Aorta (tissue), 5 donors: ENCODE measurements at regions not wholly inside any gene's neighbourhood (a gene's known extent, or its start where the extent isn't known, plus 50 kb on each side); places are given as distances from the start of the nearest gene placed in this dataset.

Experiments used
- ATAC-seq: fragments of 200-7000 bp; cut with Tn5 transposase; one replicate; pipeline ENCODE4 v1.9.1; 2022; ENCODE audit warnings: moderate library complexity; ENCODE audit not compliant: low FRiP score
- DNase-seq, 2 donors: peaks; one replicate each; pipeline ENCODE4 v3.0.0-alpha.2; 2020
- H3K27ac ChIP-seq, 2 donors: one replicate each; pipeline ENCODE4 v1.5.1; 2013; ENCODE audit warnings: low read length in 2 of 2, mild to moderate bottlenecking in 2 of 2, moderate library complexity in 2 of 2, control low read depth in 1 of 2, inconsistent platforms in 1 of 2, low read depth in 1 of 2
- H3K27me3 ChIP-seq, 2 donors: one replicate each; pipeline ENCODE4 v1.6.1; 2013; ENCODE audit warnings: control low read depth in 1 of 2, low read length in 1 of 2, mild to moderate bottlenecking in 1 of 2, moderate library complexity in 1 of 2; ENCODE audit not compliant: insufficient read depth in 2 of 2, control insufficient read depth in 1 of 2
- H3K36me3 ChIP-seq, 2 donors: one replicate each; pipeline ENCODE4 v1.6.1; 2013; ENCODE audit warnings: control low read depth in 1 of 2, low read length in 1 of 2, mild to moderate bottlenecking in 1 of 2; ENCODE audit not compliant: insufficient read depth in 2 of 2, control insufficient read depth in 1 of 2
- H3K4me1 ChIP-seq, 2 donors: one replicate each; pipeline ENCODE4 v1.6.1; 2013; ENCODE audit warnings: low read length in 2 of 2, control low read depth in 1 of 2, mild to moderate bottlenecking in 1 of 2, moderate library complexity in 1 of 2; ENCODE audit not compliant: insufficient read depth in 2 of 2, control insufficient read depth in 1 of 2
- H3K4me3 ChIP-seq, 2 donors: one replicate each; pipeline ENCODE4 v1.5.1; 2013; ENCODE audit warnings: low read length in 2 of 2, control low read depth in 1 of 2, mild to moderate bottlenecking in 1 of 2
- H3K9me3 ChIP-seq: one replicate; pipeline ENCODE4 v1.6.1; 2013; ENCODE audit warnings: mild to moderate bottlenecking, low read length; ENCODE audit not compliant: control insufficient read depth
- WGBS, 2 donors: extraction: QIAGEN DNeasy Blood & Tissue Kit; methylation state at CpG; one replicate each; pipeline ENCODE4 v1.1.7; 2013; 5-methylcytosine and 5-hydroxymethylcytosine counted together
- intact Hi-C, 2 donors: fragments of 100-400 bp; cut with DNase I; formaldehyde crosslinking; loops; one replicate each; pipeline versions ENCODE4 v1.14.2 to v1.15.0; 2022
- donor health status: healthy with polysubstance abuse.
- donor health status: Bipolar disorder and iron deficiency.
- donor health status: DM: no; HTN: no; CAD: no.
- donor health status: DM: no; HTN: no; CAD: no.
- donor health status: DM: yes; HTN: yes; CAD: no.

DNA sequence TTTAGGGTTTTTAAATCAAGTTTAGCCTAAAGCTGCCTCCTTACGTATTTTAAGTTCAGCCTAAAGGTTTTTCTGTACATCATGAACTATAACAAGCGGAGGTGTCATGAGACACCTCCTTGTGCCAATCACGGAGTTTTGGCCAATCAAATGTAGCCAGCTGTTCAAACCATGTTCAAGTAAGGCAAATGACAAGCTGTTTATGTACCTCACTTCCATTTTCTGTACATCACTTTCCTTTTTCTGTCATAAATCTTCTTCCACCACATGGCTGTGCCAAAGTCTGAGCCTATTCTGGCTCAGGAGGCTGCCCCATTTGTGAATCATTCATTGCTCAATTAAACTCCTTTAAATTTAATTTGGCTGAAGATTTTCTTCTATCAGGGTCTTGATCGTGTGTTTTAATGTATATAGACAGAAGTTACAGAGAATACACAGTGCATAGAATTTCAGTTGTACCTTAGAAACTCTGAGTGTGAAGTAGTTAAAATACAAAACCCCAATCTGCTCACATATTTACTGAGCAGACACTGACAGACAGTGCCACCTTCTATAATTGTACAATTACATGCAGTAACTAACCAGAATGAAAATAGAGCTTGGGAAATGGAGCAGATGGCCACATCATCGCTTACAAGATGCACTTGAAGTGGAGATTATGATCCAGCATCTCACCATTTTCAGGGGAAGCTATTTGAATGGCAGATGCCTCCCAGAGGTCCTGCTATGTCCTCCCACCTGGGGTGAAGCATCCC is 76.9 kb upstream of the LANCL2 start:
- H3K9me3 ChIP-seq, result no peaks in the 10 kb centered on the region
- no peaks in the 10 kb centered on the region for H3K36me3 ChIP-seq
- WGBS, 2 donors, result 75 to 77% methylated on average over 5 of the region's 5 CpGs
- H3K27me3 ChIP-seq, result no peaks in the 10 kb centered on the region
- H3K4me1 ChIP-seq, result no peaks in the 10 kb centered on the region
- H3K4me3 ChIP-seq, result no peak overlapping the region
- H3K27ac ChIP-seq, result no peak overlapping the region
- DNase-seq, result no peak
- no peak for ATAC-seq
- intact Hi-C loops, result loop anchor here (10.0 kb wide), 1 partner anchor 307 kb away; no protein-coding TSS in a partner anchor

DNA sequence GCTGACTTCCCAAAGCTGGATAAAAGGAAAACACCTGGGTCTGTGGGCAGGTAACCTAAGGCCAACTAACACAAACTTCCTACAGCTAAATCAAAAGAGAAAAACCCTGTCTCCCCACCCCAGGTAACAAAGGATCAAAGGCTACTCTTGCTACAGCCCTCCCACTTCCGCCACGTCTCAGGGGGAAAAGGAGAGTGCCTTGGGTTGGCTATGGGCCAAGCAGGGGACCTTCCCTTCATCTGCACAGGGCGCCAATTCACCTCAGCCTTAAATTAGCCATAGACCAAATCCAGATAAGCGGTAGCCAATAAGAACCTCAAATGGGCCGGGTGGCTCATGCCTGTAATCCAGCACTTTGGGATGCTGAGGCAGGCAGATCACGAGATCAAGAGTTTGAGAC is 69.1 kb upstream of the LANCL2 start:
- DNase-seq, result no peak
- intact Hi-C loops, result no loop called here
- no peak for ATAC-seq
- H3K27ac ChIP-seq, result no peak overlapping the region
- H3K27me3 ChIP-seq, result no peaks in the 10 kb centered on the region
- no peaks in the 10 kb centered on the region for H3K4me1 ChIP-seq
- no peak overlapping the region for H3K4me3 ChIP-seq
- H3K9me3 ChIP-seq, result no peaks in the 10 kb centered on the region
- H3K36me3 ChIP-seq, result no peaks in the 10 kb centered on the region
- WGBS, 2 donors, result 82 to 85% methylated on average over 6 of the region's 6 CpGs

DNA sequence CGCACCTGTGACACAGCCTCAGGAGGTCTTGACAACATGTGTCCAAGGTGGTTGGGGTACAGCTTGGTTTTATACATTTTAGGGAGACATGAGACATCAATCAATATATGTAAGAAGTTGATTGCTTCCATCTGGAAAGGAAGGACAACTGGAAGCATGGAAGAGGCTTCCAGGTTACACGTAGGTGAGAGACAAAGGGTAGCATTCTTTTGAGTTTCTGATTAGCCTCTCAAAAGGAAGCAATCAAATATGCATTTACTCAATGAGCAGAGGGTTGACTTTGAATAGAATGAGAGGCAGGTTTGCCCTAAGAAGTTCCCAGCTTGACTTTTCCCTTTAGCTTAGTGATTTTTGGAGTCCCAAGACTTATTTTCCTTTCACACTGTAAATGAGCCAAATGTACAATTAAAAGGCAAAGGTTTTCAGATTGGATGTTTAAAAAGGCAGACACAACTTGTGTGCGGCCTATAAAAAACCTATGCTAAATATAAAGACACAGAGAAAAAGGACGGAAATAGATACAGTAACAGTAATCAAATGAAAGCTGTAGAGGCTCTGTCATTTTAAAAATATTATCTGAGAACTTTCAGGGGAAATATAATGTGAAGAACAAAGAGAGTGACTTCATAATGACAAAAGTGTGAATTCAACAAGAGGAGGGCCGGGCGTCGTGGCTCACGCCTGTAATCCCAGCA is 65.7 kb upstream of the LANCL2 start:
- H3K27ac ChIP-seq, result no peak overlapping the region
- no peaks in the 10 kb centered on the region for H3K36me3 ChIP-seq
- ATAC-seq (no peak), DNase-seq (no peak)
- WGBS, 2 donors, result 57 to 67% methylated on average over 8 of the region's 8 CpGs
- intact Hi-C loops, result no loop called here
- H3K4me3 ChIP-seq, result no peak overlapping the region
- H3K9me3 ChIP-seq, result no peaks in the 10 kb centered on the region
- H3K27me3 ChIP-seq, result no peaks in the 10 kb centered on the region
- H3K4me1 ChIP-seq, result no peaks in the 10 kb centered on the region

DNA sequence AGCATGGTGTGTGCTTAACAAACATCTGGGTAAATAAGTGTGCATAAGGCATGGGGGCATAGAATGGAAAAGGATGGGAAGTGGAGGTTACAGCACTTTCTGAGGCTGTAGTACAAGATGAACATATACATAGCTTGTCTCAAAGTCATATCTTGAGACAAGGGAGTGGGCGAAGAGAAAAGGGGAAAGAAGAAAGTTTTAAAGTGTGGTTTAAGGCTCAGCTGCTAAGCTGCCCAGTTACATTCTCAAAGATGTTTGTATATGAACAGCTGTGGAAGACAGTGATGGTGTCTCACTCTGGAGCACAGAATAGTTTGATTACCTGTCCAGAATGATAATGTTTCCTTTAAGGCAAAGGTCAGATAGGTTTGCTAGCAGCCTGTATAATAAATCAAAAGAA is 61.9 kb upstream of the LANCL2 start:
- Histone ChIP-seq H3K27ac (no peak overlapping the region), H3K4me1 (no peaks in the 10 kb centered on the region), H3K9me3 (no peaks in the 10 kb centered on the region), H3K36me3 (no peaks in the 10 kb centered on the region), H3K27me3 (no peaks in the 10 kb centered on the region), H3K4me3 (no peak overlapping the region)
- intact Hi-C loops, result no loop called here
- 69 to 81% methylated on average over 1 of the region's 1 CpG for WGBS, 2 donors
- ATAC-seq, result no peak
- no peak for DNase-seq

DNA sequence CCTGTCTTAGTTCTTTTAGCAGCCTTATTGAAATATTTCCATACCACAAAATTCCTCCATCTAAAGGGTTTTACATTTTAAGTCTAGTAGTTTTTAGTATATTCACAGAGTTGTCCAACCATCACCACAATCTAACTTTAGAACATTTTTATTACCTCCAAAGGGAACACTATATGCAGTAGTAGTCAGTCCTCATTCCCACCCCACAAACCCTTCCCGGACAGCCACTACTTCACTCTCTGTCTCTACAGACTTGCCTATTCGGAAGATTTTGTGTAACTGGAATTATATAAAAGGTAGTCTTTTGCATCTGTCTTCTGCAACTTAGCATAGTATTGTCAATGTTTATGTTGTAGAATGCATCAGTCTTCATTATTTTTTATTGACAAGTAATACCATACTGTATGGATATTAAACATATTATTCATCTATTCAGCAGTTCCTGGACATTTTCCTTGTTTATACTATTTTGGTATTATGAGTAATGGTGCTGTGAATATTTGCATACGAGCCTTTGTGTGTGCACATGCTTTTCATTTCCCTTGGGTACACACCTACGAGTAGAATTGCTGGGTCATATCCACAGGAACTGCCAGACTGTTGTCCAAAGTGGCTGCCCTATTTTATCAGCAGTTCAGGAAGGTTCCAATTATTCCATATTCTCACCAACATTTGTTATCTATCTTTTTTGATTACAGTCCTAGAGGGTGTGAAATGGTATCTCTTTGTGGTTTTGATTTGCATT is 60.9 kb upstream of the LANCL2 start:
- Histone ChIP-seq H3K27ac (no peak overlapping the region), H3K4me1 (no peaks in the 10 kb centered on the region), H3K27me3 (no peaks in the 10 kb centered on the region), H3K9me3 (no peaks in the 10 kb centered on the region), H3K36me3 (no peaks in the 10 kb centered on the region), H3K4me3 (no peak overlapping the region)
- intact Hi-C loops, result no loop called here
- DNase-seq, result no peak
- ATAC-seq, result no peak
- WGBS, 2 donors, result 43 to 46% methylated on average over 4 of the region's 4 CpGs

DNA sequence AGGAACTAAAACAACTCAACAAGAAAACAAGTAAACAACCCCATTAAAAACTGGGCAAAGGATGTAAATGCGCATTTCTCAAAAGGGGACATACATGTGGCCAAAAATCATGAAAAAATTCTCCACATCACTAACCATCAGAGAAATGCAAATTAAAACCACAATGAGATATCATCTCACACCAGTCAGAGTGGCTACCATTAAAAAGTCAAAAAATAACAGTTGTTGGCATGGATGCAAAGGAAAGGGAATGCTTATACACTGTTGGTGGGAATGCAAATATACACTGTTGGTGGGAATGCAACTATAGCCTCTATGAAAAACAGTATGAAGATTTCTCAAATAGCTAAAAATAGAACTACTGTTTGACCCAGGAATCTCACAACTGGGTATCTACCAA is 60.0 kb upstream of the LANCL2 start:
- intact Hi-C loops, result no loop called here
- H3K36me3 ChIP-seq, result no peaks in the 10 kb centered on the region
- DNase-seq, result no peak
- no peaks in the 10 kb centered on the region for H3K9me3 ChIP-seq
- no peak overlapping the region for H3K4me3 ChIP-seq
- WGBS, 2 donors, result 94 to 98% methylated on average over 1 of the region's 1 CpG
- no peak for ATAC-seq
- no peak overlapping the region for H3K27ac ChIP-seq
- no peaks in the 10 kb centered on the region for H3K4me1 ChIP-seq
- no peaks in the 10 kb centered on the region for H3K27me3 ChIP-seq

DNA sequence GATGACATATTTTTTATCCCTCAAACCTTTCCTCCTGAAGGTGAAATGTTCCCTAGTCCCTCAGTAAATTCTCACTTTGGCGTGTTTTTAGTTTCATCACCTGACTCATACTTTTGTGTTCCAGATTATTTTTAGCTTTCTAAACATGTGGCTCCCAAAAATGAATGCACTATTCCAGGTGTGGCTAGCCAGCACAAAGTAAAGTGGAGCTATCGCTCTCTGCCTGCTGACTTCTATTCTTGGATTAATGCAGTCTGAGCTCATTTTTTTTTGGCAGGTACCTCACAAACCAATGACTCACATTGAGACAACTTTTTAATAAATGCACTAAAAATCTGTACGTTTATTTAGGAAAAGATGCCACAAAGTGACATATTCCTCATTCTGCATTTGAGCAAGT is 58.8 kb upstream of the LANCL2 start:
- H3K4me1 ChIP-seq, result no peaks in the 10 kb centered on the region
- no peaks in the 10 kb centered on the region for H3K36me3 ChIP-seq
- WGBS, 2 donors, result 13% methylated on average over 3 of the region's 3 CpGs
- H3K27ac ChIP-seq, result no peak overlapping the region
- H3K4me3 ChIP-seq, result no peak overlapping the region
- intact Hi-C loops, result no loop called here
- H3K9me3 ChIP-seq, result no peaks in the 10 kb centered on the region
- ATAC-seq, result no peak
- no peak for DNase-seq
- no peaks in the 10 kb centered on the region for H3K27me3 ChIP-seq

DNA sequence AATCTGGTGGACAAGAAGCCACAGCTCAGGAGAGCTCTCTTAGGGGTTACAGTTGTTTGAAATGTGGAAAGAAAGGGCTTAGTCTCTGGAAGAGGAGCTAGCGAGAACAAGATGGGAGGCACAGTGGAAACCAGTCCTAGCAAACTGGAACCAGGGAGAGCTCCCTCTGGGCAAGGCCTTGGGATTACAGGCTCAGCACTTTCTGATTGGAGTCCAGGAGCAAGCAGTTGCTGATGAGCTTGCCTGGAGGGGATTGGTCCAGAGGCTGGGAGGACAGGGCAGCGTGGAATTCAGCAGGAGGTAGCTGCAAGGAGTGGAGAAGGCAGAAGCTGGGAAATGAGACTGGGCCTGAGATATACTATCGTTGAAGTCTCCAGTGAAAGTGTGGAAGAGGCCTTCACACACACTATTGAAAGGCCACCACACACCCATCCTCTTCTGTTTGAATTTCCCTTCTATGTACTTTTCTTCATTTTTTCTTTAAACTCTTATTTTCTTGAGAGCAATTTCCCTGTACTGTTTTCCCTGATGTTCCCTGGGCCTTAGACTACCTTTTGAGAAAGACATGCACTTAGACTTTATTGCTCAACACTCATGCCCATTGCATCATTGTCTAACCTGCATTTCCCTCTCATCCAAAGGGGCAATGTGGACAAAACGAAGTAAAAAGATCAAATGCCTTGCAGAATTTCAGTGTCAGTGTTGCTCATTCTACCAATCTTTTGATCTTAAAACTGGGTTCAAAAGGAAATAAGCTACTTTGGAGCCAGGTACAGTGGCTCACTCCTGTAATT is 57.8 kb upstream of the LANCL2 start:
- no peak for ATAC-seq
- H3K27ac ChIP-seq, result no peak overlapping the region
- H3K4me1 ChIP-seq, result no peaks in the 10 kb centered on the region
- H3K9me3 ChIP-seq, result no peaks in the 10 kb centered on the region
- no peak overlapping the region for H3K4me3 ChIP-seq
- H3K27me3 ChIP-seq, result no peaks in the 10 kb centered on the region
- intact Hi-C loops, result no loop called here
- WGBS, 2 donors, result 92% methylated on average over 4 of the region's 4 CpGs
- no peak for DNase-seq
- no peaks in the 10 kb centered on the region for H3K36me3 ChIP-seq
